ENCODE measurements at regions not wholly inside any gene's neighbourhood (a gene's known extent, or its start where the extent isn't known, plus 50 kb on each side); places are given as distances from the start of the nearest gene placed in this dataset.

DNA sequence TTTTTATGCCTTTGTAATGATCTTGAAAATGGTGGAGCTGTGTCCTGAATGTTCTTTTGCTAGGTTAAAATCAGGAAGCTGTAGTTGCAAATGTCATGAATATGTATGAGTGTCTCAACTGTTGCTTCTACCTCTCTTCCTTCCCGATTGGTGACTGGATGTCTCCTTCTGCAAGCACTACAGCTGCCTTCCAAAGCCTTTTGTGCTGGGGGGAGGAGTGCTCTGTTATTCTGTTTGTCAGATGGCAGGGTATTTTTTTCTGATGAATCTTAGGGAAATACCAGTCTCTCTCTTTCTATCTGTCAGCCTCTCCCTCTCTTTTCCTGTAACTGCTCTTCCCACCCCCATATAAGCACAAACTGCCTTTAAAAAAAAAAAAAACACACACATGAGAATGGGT, 1396.3 kb upstream of the CELF4 start:
- H3K27ac ChIP-seq, result no peak overlapping the region
- TF ChIP-seq CTCF (conservative IDR thresholded peaks at IDR 0.05), result no peak

DNA sequence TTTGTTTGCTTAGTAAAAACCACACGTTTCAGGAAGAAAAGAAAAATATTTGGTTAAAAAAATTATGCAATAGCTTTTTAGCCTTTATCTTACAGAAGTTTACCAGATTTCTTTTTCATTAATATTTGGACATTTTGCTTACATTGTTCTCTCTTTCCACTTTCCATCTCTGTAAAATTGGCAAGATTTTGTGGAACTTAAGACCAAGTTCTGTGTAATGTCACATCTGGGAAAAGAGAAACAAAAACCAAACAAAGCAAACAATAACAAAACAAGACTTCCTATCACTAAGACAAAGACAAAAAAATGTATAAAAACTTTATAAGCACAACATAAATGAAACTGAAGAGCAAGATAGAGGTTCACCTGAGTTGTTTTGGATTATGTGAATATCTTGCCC, 1392.1 kb upstream of the CELF4 start:
- no peak for TF ChIP-seq CTCF (conservative IDR thresholded peaks at IDR 0.05)
- H3K27ac ChIP-seq, result no peak overlapping the region

DNA sequence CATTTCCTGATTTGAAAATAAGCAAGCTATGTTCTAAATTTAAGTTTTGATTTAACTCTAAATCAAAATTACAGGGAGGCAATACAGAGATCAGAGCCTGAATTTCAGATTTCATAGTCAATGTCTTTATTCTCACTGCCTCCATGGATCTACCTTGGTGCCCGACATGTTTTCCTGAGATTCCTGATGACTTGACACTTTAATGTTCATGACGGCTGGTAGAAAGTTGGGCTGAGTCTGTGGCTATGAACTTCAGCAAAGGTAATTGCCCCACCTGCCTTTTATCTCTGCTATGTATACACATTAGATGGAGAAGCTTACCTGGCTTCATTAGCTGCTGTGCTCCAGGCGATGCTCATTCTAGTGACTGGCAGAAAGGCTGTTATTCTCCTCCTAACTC, 1390.5 kb upstream of the CELF4 start:
- no peak overlapping the region for H3K27ac ChIP-seq
- TF ChIP-seq CTCF (conservative IDR thresholded peaks at IDR 0.05), result no peak

GRCh38 chr18:38951633-38952032, 1386.0 kb upstream of the CELF4 start:
- no peak overlapping the region for H3K27ac ChIP-seq
- TF ChIP-seq CTCF (conservative IDR thresholded peaks at IDR 0.05), result no peak

DNA sequence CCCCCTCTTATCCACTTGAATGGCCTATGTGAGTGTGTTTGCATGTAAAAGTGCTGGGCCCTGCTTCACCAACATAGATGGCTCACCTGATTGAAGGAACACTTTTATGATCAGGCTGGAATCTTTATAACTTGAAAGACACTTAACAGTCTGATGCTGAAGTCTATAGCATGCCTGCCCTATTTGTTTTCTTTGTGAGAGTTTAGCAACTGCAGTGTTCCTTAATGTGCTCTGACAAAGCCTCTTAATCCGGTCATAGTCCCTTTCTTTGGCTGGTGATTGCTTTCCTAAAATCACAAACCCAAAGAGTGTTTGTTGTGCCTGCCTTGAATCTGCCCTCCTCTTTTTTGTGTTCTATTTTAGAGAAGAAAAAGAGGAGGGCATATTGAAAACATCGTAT, 1382.8 kb upstream of the CELF4 start:
- no peak overlapping the region for H3K27ac ChIP-seq
- no peak for TF ChIP-seq CTCF (conservative IDR thresholded peaks at IDR 0.05)

DNA sequence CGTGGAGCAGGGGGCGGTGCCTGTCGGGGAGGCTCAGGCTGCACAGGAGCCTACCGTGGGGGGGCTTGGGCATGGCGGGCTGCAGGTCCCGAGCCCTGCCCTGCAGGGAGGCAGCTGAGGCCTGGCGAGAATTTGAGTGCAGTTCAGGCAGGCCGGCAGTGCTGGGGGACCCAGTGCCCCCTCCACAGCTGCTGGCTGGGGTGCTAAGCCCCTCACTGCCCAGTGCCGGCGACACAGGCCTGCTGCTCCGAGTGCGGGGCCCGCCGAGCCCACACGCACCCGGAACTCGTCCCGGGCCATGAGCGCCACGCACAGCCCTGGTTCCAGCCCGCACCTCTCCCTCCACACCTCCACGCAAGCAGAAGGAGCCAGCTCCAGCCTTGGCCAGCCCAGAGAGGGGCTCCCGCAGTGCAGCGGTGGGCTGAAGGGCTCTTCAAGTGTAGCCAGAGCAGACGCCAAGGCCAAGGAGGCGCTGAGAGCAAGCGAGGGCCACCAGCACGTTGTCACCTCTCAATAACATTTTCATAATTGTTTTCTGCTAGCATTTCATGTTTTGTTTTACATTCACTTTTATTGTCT, 1378.9 kb upstream of the CELF4 start:
- no peak for TF ChIP-seq CTCF (conservative IDR thresholded peaks at IDR 0.05)

DNA sequence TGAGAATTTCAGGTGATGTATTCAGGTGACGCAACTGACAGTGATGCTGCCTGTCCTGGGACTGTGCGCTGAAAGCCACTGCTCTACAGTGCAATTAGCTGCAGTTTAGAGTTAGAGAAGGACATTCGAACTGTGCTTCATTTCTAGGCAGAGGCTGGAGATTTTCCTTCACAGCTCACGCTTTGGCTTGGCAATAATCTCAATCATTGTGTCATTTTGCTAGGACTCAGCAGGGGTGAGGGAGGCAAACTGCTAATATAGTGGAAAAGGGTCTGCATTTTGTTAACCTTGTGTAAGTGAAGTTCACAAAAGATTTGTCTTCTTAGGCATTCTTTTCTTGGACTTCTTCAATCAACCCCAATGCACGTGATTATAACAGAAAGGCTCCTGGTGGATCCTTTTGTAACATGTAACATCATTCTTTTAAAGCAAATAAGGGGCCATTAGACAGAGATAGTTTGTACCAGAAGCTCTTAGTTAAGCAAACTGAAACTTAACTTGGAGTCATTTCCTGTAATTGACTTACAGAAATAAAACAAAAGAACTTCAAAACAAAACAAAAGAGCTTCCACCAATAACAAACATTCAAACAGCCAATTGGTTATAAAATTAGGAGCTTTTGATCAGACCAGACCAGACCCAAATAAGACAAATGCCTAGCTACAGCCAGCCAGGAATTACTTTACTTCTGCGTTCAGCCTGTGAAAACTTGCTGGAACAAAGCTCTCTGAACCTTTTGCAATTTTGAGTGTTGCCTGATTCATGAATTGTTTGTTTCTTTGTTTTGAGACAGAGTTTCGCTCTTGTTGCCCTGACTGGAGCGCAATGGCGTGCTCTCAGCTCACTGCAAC, 1376.3 kb upstream of the CELF4 start:
- no peak for TF ChIP-seq CTCF (conservative IDR thresholded peaks at IDR 0.05)
- no peak overlapping the region for H3K27ac ChIP-seq

More for the DNA sequence above, 1378.9 kb upstream of the CELF4 start:
- no peak overlapping the region for H3K27ac ChIP-seq

All from VCaP (cell line).